ENCODE measurements at regions not wholly inside any gene's neighbourhood (a gene's known extent, or its start where the extent isn't known, plus 50 kb on each side); places are given as distances from the start of the nearest gene placed in this dataset.

DNA sequence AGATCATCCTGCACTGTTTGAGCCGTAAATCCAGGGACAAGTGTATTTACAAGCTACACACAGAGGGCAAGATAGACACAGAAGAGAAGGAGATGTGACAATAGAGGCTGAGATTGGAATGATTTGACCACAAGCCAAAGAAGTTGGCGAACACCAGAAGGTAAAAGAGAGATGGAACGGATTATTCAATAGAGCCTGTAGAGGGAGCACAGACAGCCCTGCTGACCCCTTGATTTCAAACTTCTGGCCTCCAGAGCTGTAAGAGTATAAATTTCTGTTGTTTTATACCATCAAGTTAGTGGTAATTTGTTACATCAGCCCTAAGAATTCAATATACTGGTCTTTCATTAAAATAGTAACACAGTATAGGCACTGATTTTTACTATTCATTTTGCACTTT, 447.8 kb downstream of the FAT4 start:
- no peak for DNase-seq
- Mint-ChIP-seq H3K4me3 (no peak overlapping the region), H3K4me1 (ENCODE audit: low read depth) (no peaks in the 10 kb centered on the region), H3K9me3 (no peaks in the 10 kb centered on the region), H3K27me3 (ENCODE audit: low read depth) (no peaks in the 10 kb centered on the region), H3K36me3 (ENCODE audit: insufficient read depth) (no peaks in the 10 kb centered on the region)
- ATAC-seq, result no peak

- Mint-ChIP-seq H3K27me3 (ENCODE audit: low read depth) (no peaks in the 10 kb centered on the region), H3K4me1 (ENCODE audit: low read depth) (no peaks in the 10 kb centered on the region), H3K9me3 (no peaks in the 10 kb centered on the region), H3K36me3 (ENCODE audit: insufficient read depth) (no peaks in the 10 kb centered on the region), H3K4me3 (no peak overlapping the region)
- ATAC-seq (no peak), DNase-seq (no peak)
Observed at GRCh38 chr4:125765941-125766340, 451.2 kb downstream of the FAT4 start.

DNA sequence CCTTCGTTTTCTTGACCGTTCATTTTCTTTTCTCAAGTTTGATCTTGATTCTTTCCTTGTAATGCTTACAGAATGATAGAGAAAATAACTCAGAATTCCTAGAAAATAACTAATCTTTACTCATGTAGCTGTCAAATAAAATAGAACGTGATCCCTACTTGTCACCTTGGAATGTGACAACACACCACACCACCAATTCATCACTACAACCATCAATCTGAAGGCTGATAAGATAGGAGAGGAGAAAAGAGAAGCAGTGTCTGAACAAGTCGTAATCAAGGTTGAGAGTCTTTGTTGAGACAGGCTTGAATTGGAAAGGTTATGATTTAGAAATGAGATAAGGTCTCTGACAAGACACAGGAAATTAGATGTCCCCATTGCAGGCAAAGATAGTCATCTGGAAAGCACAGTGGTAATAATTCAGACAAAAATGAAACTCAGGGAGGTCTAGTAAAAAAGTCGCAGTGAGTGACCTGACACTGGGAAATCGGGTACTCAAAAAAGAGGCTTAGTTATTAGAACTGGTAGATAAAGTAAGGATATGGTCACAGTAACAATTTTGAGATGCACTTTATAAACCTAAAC, 456.2 kb downstream of the FAT4 start:
- H3K9me3 Mint-ChIP-seq, result no peaks in the 10 kb centered on the region
- no peaks in the 10 kb centered on the region for H3K36me3 Mint-ChIP-seq (ENCODE audit: insufficient read depth)
- H3K4me1 Mint-ChIP-seq (ENCODE audit: low read depth), result no peaks in the 10 kb centered on the region
- ATAC-seq (no peak), DNase-seq (no peak)
- no peaks in the 10 kb centered on the region for H3K27me3 Mint-ChIP-seq (ENCODE audit: low read depth)
- H3K4me3 Mint-ChIP-seq, result no peak overlapping the region

GRCh38 chr4:125772680-125773079, 457.9 kb downstream of the FAT4 start:
- Mint-ChIP-seq H3K4me3 (no peak overlapping the region), H3K36me3 (ENCODE audit: insufficient read depth) (no peaks in the 10 kb centered on the region), H3K4me1 (ENCODE audit: low read depth) (no peaks in the 10 kb centered on the region), H3K9me3 (peaks cover 4% of the 10 kb centered on the region), H3K27me3 (ENCODE audit: low read depth) (no peaks in the 10 kb centered on the region)
- no peak for DNase-seq
- no peak for ATAC-seq

GRCh38 chr4:125773502-125773901, 458.7 kb downstream of the FAT4 start:
- Mint-ChIP-seq H3K36me3 (ENCODE audit: insufficient read depth) (no peaks in the 10 kb centered on the region), H3K9me3 (peaks cover 4% of the 10 kb centered on the region), H3K4me3 (no peak overlapping the region), H3K4me1 (ENCODE audit: low read depth) (no peaks in the 10 kb centered on the region), H3K27me3 (ENCODE audit: low read depth) (no peaks in the 10 kb centered on the region)
- no peak for DNase-seq
- no peak for ATAC-seq

- Mint-ChIP-seq H3K4me1 (ENCODE audit: low read depth) (no peaks in the 10 kb centered on the region), H3K27me3 (ENCODE audit: low read depth) (no peaks in the 10 kb centered on the region), H3K36me3 (ENCODE audit: insufficient read depth) (no peaks in the 10 kb centered on the region), H3K4me3 (no peak overlapping the region), H3K9me3 (peaks cover 4% of the 10 kb centered on the region)
- ATAC-seq (no peak), DNase-seq (no peak)
Observed at GRCh38 chr4:125773931-125774330, 459.2 kb downstream of the FAT4 start.

- no peaks in the 10 kb centered on the region for H3K4me1 Mint-ChIP-seq (ENCODE audit: low read depth)
- H3K4me3 Mint-ChIP-seq, result no peak overlapping the region
- H3K36me3 Mint-ChIP-seq (ENCODE audit: insufficient read depth), result no peaks in the 10 kb centered on the region
- ATAC-seq, result no peak
- no peaks in the 10 kb centered on the region for H3K27me3 Mint-ChIP-seq (ENCODE audit: low read depth)
- DNase-seq, result no peak
- peaks cover 4% of the 10 kb centered on the region for H3K9me3 Mint-ChIP-seq
Observed at GRCh38 chr4:125776146-125776545, 461.4 kb downstream of the FAT4 start.

DNA sequence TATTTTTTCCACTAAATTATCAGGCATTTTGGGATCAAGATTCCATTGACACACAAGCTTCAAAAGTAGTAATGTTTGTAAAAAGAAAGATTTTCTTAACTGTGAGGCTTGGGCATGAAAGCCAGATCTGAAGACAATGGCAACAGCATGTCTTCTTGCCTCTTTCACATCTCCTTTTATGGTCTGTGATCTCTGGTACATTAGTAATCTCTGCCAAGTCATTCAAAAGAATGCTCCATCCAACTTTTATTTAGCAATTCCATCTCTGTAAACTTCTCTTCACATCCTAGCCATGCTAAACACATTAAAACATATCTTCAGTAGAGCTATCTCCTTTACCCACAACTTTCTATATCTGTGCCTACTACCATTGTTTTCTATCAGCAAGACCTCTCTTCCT, 465.4 kb downstream of the FAT4 start:
- DNase-seq (no peak), ATAC-seq (no peak)
- Mint-ChIP-seq H3K4me1 (ENCODE audit: low read depth) (no peaks in the 10 kb centered on the region), H3K4me3 (no peak overlapping the region), H3K36me3 (ENCODE audit: insufficient read depth) (no peaks in the 10 kb centered on the region), H3K9me3 (peaks cover 4% of the 10 kb centered on the region), H3K27me3 (ENCODE audit: low read depth) (no peaks in the 10 kb centered on the region)

DNA sequence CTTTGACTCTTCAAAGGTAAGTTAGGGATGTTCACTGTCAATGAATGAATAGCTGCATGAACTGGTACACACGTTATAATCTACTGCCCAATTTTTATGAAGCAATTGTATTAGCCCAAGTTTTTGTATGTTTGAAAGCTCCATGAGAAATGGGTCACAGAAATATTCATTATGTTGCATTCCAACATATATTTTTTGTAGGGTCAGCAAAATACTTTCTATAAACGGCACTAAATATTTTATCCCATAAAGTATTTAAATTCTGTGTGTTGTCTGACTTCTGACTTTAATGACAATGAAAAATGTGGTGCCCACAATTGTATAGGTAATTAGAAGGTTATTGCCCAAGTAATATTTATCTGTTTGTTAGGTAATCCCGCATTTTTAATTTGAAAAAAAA, 466.0 kb downstream of the FAT4 start:
- Mint-ChIP-seq H3K4me3 (no peak overlapping the region), H3K4me1 (ENCODE audit: low read depth) (no peaks in the 10 kb centered on the region), H3K36me3 (ENCODE audit: insufficient read depth) (no peaks in the 10 kb centered on the region), H3K9me3 (peaks cover 4% of the 10 kb centered on the region), H3K27me3 (ENCODE audit: low read depth) (no peaks in the 10 kb centered on the region)
- ATAC-seq, result no peak
- DNase-seq, result no peak

- Mint-ChIP-seq H3K9me3 (peaks cover 4% of the 10 kb centered on the region), H3K4me3 (no peak overlapping the region), H3K27me3 (ENCODE audit: low read depth) (no peaks in the 10 kb centered on the region), H3K36me3 (ENCODE audit: insufficient read depth) (no peaks in the 10 kb centered on the region), H3K4me1 (ENCODE audit: low read depth) (no peaks in the 10 kb centered on the region)
- ATAC-seq, result no peak
- DNase-seq, result no peak
Observed at GRCh38 chr4:125781651-125782050, 466.9 kb downstream of the FAT4 start.

DNA sequence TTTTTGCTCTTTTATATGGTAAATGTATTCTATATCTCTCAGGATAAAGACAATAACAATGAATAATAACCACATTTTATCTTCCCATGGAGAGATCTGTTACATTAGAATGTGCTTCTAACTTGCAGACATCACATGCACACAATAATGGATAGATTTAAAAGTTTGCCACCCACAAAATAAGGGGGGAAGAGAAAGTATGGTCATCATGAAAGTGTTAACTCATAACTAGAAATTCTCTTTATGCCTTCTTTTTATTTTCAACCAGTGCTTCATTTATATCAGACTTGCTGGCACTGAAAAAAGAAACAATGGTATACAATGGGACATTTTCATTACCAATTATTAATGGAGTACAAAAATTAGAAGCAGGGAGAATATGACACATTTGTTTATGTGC, 470.0 kb downstream of the FAT4 start:
- H3K36me3 Mint-ChIP-seq (ENCODE audit: insufficient read depth), result no peaks in the 10 kb centered on the region

GRCh38 chr4:125787707-125788106, 473.0 kb downstream of the FAT4 start:
- Mint-ChIP-seq H3K4me3 (no peak overlapping the region), H3K9me3 (no peaks in the 10 kb centered on the region), H3K27me3 (ENCODE audit: low read depth) (no peaks in the 10 kb centered on the region), H3K4me1 (ENCODE audit: low read depth) (no peaks in the 10 kb centered on the region), H3K36me3 (ENCODE audit: insufficient read depth) (no peaks in the 10 kb centered on the region)
- ATAC-seq, result no peak
- no peak for DNase-seq

More for the DNA sequence above, 470.0 kb downstream of the FAT4 start:
- Mint-ChIP-seq H3K9me3 (no peaks in the 10 kb centered on the region), H3K4me1 (ENCODE audit: low read depth) (no peaks in the 10 kb centered on the region), H3K27me3 (ENCODE audit: low read depth) (no peaks in the 10 kb centered on the region), H3K4me3 (no peak overlapping the region)
- no peak for ATAC-seq
- no peak for DNase-seq

DNA sequence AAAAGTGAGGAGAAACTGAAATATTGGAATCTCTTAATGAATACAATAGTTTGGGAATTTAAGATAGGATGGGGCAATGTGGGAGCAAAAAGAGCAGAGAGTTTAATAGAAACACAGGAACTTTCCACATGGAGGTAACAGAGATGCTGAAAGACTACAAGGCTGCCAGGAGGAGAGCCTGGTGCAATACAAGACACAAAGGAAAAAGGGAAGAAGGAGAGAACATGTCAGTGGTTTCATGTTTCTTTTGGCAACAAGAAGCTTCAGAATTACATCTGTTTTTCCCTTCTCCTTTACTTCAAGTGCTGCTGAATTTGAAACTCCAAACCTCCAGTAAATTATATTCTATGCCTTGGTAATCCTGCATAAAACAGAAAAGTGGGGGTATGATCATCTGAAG, 474.3 kb downstream of the FAT4 start:
- no peaks in the 10 kb centered on the region for H3K36me3 Mint-ChIP-seq (ENCODE audit: insufficient read depth)
- DNase-seq (no peak), ATAC-seq (no peak)
- H3K4me3 Mint-ChIP-seq, result no peak overlapping the region
- H3K9me3 Mint-ChIP-seq, result no peaks in the 10 kb centered on the region
- H3K27me3 Mint-ChIP-seq (ENCODE audit: low read depth), result no peaks in the 10 kb centered on the region
- H3K4me1 Mint-ChIP-seq (ENCODE audit: low read depth), result no peaks in the 10 kb centered on the region

GRCh38 chr4:125791896-125792295, 477.1 kb downstream of the FAT4 start:
- no peaks in the 10 kb centered on the region for H3K27me3 Mint-ChIP-seq (ENCODE audit: low read depth)
- no peaks in the 10 kb centered on the region for H3K36me3 Mint-ChIP-seq (ENCODE audit: insufficient read depth)
- no peaks in the 10 kb centered on the region for H3K9me3 Mint-ChIP-seq
- H3K4me1 Mint-ChIP-seq (ENCODE audit: low read depth), result no peaks in the 10 kb centered on the region
- no peak overlapping the region for H3K4me3 Mint-ChIP-seq
- no peak for DNase-seq
- no peak for ATAC-seq

- Mint-ChIP-seq H3K9me3 (no peaks in the 10 kb centered on the region), H3K36me3 (ENCODE audit: insufficient read depth) (no peaks in the 10 kb centered on the region)
- no peak for ATAC-seq
Observed at GRCh38 chr4:125794989-125795388, 480.2 kb downstream of the FAT4 start.

DNA sequence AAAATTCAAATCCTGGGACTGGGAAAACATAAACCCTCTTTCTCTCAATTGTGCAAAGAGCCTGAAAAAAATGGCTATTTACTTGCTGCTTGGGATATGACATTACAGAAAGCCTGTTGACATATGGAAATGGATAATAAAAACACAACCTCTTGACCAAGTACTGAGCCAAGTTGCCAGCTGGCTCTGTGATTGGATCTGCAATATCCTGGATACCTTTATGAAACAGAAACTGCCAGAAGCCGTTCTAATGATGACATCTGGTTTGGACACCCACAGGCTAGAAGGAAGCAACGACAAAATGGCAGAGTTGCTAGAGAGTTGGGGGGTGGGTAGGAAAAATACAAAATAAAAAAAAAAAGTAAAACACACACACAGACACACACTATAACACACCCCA, 481.4 kb downstream of the FAT4 start:
- Mint-ChIP-seq H3K27me3 (ENCODE audit: low read depth) (no peaks in the 10 kb centered on the region), H3K4me3 (no peak overlapping the region), H3K4me1 (ENCODE audit: low read depth) (no peaks in the 10 kb centered on the region), H3K36me3 (ENCODE audit: insufficient read depth) (no peaks in the 10 kb centered on the region), H3K9me3 (no peaks in the 10 kb centered on the region)
- DNase-seq, result no peak
- no peak for ATAC-seq

More at GRCh38 chr4:125794989-125795388, 480.2 kb downstream of the FAT4 start:
- DNase-seq, result no peak
- Mint-ChIP-seq H3K4me3 (no peak overlapping the region), H3K27me3 (ENCODE audit: low read depth) (no peaks in the 10 kb centered on the region), H3K4me1 (ENCODE audit: low read depth) (no peaks in the 10 kb centered on the region)
